Thoracic aorta (tissue), 2 donors: ENCODE measurements at regions not wholly inside any gene's neighbourhood (a gene's known extent, or its start where the extent isn't known, plus 50 kb on each side); places are given as distances from the start of the nearest gene placed in this dataset.
"Not testable (repeated sequence)": the region's sequence is repeated elsewhere in the genome, so short reads cannot be mapped to it uniquely, and the experiment has no call there.

Experiments used
- ATAC-seq: fragments of 150-250 bp; one replicate; pipeline ENCODE4 v1.8.0; 2017; ENCODE audit warnings: low read depth; ENCODE audit not compliant: insufficient number of reproducible peaks, low FRiP score
- DNase-seq: peaks from one replicate; pipeline ENCODE4 v3.0.0-alpha.2; 2020; ENCODE audit warnings: low spot score
- H3K27ac ChIP-seq, 2 donors: fragments of 200-600 bp; sonication (generic); 1 replicate in 1 of 2; 2 replicates in 1 of 2; pipeline ENCODE4 v1.5.1; 2016; ENCODE audit warnings: mild to moderate bottlenecking in 2 of 2, moderate library complexity in 2 of 2
- H3K27me3 ChIP-seq: fragments of 200-600 bp; sonication (generic); replicated peaks from 2 replicates; pipeline ENCODE4 v1.6.0; 2016; ENCODE audit warnings: mild to moderate bottlenecking; ENCODE audit not compliant: insufficient read depth
- H3K36me3 ChIP-seq: fragments of 200-600 bp; sonication (generic); one replicate; pipeline ENCODE4 v1.5.1; 2016
- H3K4me1 ChIP-seq, 2 donors: fragments of 200-600 bp; sonication (generic); 1 replicate in 1 of 2; 2 replicates in 1 of 2; pipeline versions ENCODE4 v1.5.1 to v1.6.0; 2016; ENCODE audit warnings: low read depth in 2 of 2, mild to moderate bottlenecking in 1 of 2; ENCODE audit not compliant: control insufficient read depth in 1 of 2
- H3K4me3 ChIP-seq: fragments of 200-600 bp; sonication (generic); 2 replicates; pipeline ENCODE4 v1.5.1; 2016; ENCODE audit warnings: mild to moderate bottlenecking
- H3K9me3 ChIP-seq: fragments of 200-600 bp; sonication (generic); 2 replicates; pipeline ENCODE4 v1.5.1; 2016
- CTCF ChIP-seq: fragments of 200-600 bp; sonication (generic); IDR thresholded peaks from one replicate; pipeline ENCODE4 v1.5.1; 2019; ENCODE audit warnings: antibody characterized with exemption

- no peak for ATAC-seq
- Histone ChIP-seq H3K4me3 (no peak overlapping the region), H3K36me3 (no peaks in the 10 kb centered on the region), H3K27me3 (no peaks in the 10 kb centered on the region), H3K9me3 (no peaks in the 10 kb centered on the region), H3K4me1 (peaks cover 0 to 19% of the 10 kb centered on the region in 2 donors), H3K27ac (no peak overlapping the region)
- DNase-seq = no peak
- no peak for TF ChIP-seq CTCF
Observed at GRCh38 chr19:33866696-33867095, 70.0 kb downstream of the KCTD15 start.

GRCh38 chr19:33868076-33868735 is 71.5 kb downstream of the KCTD15 start:
- peak overlapping the region; percentile 52 for H3K4me3 ChIP-seq
- ATAC-seq (no peak), DNase-seq (no peak)
- no peaks in the 10 kb centered on the region for H3K27me3 ChIP-seq
- no peaks in the 10 kb centered on the region for H3K9me3 ChIP-seq
- no peak overlapping the region for H3K27ac ChIP-seq
- H3K4me1 ChIP-seq = peaks cover 0 to 19% of the 10 kb centered on the region in 2 donors
- TF ChIP-seq CTCF = no peak
- no peaks in the 10 kb centered on the region for H3K36me3 ChIP-seq

GRCh38 chr19:33868788-33869412 is 72.2 kb downstream of the KCTD15 start:
- no peaks in the 10 kb centered on the region for H3K36me3 ChIP-seq
- H3K27me3 ChIP-seq = no peaks in the 10 kb centered on the region
- TF ChIP-seq CTCF = no peak
- no peak for DNase-seq
- ATAC-seq = no peak
- no peak overlapping the region for H3K27ac ChIP-seq
- H3K4me3 ChIP-seq = peak overlapping the region; percentile 52
- no peaks in the 10 kb centered on the region for H3K9me3 ChIP-seq
- peaks cover 0 to 19% of the 10 kb centered on the region in 2 donors for H3K4me1 ChIP-seq

- not testable (repeated sequence) for H3K36me3 ChIP-seq, H3K9me3 ChIP-seq, H3K27ac ChIP-seq, DNase-seq, ATAC-seq, H3K4me3 ChIP-seq, H3K27me3 ChIP-seq
- peaks cover 0 to 19% of the 10 kb centered on the region in 2 donors for H3K4me1 ChIP-seq
Observed at GRCh38 chr19:33870298-33870932, 73.7 kb downstream of the KCTD15 start.

- Histone ChIP-seq H3K36me3 (no peaks in the 10 kb centered on the region), H3K27me3 (no peaks in the 10 kb centered on the region), H3K4me1 (peaks cover 0 to 19% of the 10 kb centered on the region in 2 donors), H3K4me3 (no peak overlapping the region), H3K9me3 (no peaks in the 10 kb centered on the region), H3K27ac (no peak overlapping the region)
- TF ChIP-seq CTCF = no peak
- ATAC-seq (no peak), DNase-seq (no peak)
Observed at GRCh38 chr19:33871605-33872004, 74.9 kb downstream of the KCTD15 start.
